Nephron progenitor cell (in vitro differentiated cells): ENCODE measurements at regions not wholly inside any gene's neighbourhood (a gene's known extent, or its start where the extent isn't known, plus 50 kb on each side); places are given as distances from the start of the nearest gene placed in this dataset.
"Not testable (repeated sequence)": the region's sequence is repeated elsewhere in the genome, so short reads cannot be mapped to it uniquely, and the experiment has no call there.

Experiments used
- DNase-seq: peaks from one replicate; pipeline ENCODE4 v3.0.0; 2021
- H3K27ac Mint-ChIP-seq: 2 replicates; pipeline ENCODE4 v1.8.0; 2021; ENCODE audit warnings: mild to moderate bottlenecking, moderate library complexity, mixed read lengths
- H3K27me3 Mint-ChIP-seq: 2 replicates; pipeline ENCODE4 v1.8.0; 2021; ENCODE audit warnings: mild to moderate bottlenecking, low read depth, mixed read lengths; ENCODE audit not compliant: poor library complexity
- H3K36me3 Mint-ChIP-seq: 2 replicates; pipeline ENCODE4 v1.8.0; 2021; ENCODE audit warnings: low read depth, mixed read lengths
- H3K4me1 Mint-ChIP-seq: 2 replicates; pipeline ENCODE4 v1.8.0; 2021; ENCODE audit warnings: mixed read lengths
- H3K4me3 Mint-ChIP-seq: 2 replicates; pipeline ENCODE4 v1.8.0; 2021; ENCODE audit warnings: mild to moderate bottlenecking, moderate library complexity, mixed read lengths
- H3K9me3 Mint-ChIP-seq: 2 replicates; pipeline ENCODE4 v1.8.0; 2021; ENCODE audit warnings: mild to moderate bottlenecking, moderate library complexity, mixed read lengths
- CTCF ChIP-seq: fragments of 200-600 bp; sonication (generic); IDR thresholded peaks from 2 replicates; pipeline ENCODE4 v1.5.0; 2021; ENCODE audit warnings: antibody characterized with exemption

GRCh38 chr21:23574932-23575331 is 2032.3 kb downstream of the MRPL39 start:
- Mint-ChIP-seq H3K27me3 (no peaks in the 10 kb centered on the region), H3K27ac (no peak overlapping the region), H3K4me1 (no peaks in the 10 kb centered on the region), H3K4me3 (no peak overlapping the region), H3K36me3 (no peaks in the 10 kb centered on the region), H3K9me3 (peaks cover under 1% of the 10 kb centered on the region)
- no peak for TF ChIP-seq CTCF
- no peak for DNase-seq

DNA sequence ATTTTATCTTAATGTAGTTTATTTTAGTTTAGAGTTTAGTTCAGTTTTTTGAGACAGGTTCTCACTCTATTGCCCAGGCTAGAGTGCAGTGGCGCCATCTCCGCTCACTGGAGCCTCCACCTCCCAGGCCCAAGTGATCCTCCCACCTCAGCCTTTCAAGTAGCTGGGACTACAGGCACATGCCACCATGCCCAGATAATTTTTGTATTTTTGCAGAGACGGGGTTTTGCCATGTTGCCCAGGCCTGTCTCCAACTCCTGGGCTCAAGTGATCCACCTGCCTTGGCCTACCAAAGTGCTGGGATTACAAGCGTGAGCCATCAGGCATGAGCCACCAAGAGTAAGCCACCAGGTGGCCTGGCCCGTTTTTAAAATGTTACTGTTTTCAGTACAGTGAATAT is 2058.4 kb downstream of the MRPL39 start:
- H3K4me3 Mint-ChIP-seq, H3K27ac Mint-ChIP-seq: not testable (repeated sequence)

GRCh38 chr21:23543333-23543732 is 2063.9 kb downstream of the MRPL39 start:
- no peak for DNase-seq
- H3K4me3 Mint-ChIP-seq: no peak overlapping the region

More for the DNA sequence above, 2058.4 kb downstream of the MRPL39 start:
- not testable (repeated sequence) for DNase-seq, H3K4me1 Mint-ChIP-seq, H3K36me3 Mint-ChIP-seq, H3K27me3 Mint-ChIP-seq, H3K9me3 Mint-ChIP-seq

GRCh38 chr21:23542097-23542496 is 2065.2 kb downstream of the MRPL39 start:
- no peak for DNase-seq
- TF ChIP-seq CTCF: no peak
- H3K27me3 Mint-ChIP-seq: no peaks in the 10 kb centered on the region
- H3K9me3 Mint-ChIP-seq: peaks cover 6% of the 10 kb centered on the region
- no peaks in the 10 kb centered on the region for H3K36me3 Mint-ChIP-seq
- H3K4me3 Mint-ChIP-seq: no peak overlapping the region
- H3K4me1 Mint-ChIP-seq: no peaks in the 10 kb centered on the region
- H3K27ac Mint-ChIP-seq: no peak overlapping the region

More at GRCh38 chr21:23543333-23543732, 2063.9 kb downstream of the MRPL39 start:
- Mint-ChIP-seq H3K27ac (no peak overlapping the region), H3K27me3 (no peaks in the 10 kb centered on the region), H3K9me3 (peaks cover 6% of the 10 kb centered on the region), H3K36me3 (no peaks in the 10 kb centered on the region), H3K4me1 (no peaks in the 10 kb centered on the region)
- TF ChIP-seq CTCF: no peak

DNA sequence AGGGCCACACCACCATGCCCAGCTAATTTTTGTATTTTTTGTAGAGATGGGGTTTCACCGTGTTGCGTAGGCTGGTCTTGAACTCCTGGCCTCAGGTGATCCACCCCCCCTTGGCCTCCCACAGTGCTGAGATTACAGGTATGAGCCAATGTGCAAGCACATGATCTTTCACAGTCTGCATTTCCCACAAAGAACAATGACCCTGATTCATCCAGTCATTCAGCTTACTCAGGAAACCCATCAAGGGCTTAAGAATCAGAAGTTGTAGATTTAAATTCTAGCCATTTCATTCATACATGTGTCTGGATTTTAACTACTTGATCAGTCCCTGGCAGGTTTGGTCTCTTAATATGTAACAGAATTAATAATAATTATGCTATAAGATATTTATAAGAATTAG is 2065.7 kb downstream of the MRPL39 start:
- Mint-ChIP-seq H3K4me3 (no peak overlapping the region), H3K27ac (no peak overlapping the region), H3K36me3 (no peaks in the 10 kb centered on the region), H3K4me1 (no peaks in the 10 kb centered on the region), H3K9me3 (peaks cover 6% of the 10 kb centered on the region), H3K27me3 (no peaks in the 10 kb centered on the region)
- TF ChIP-seq CTCF: no peak
- DNase-seq: no peak

DNA sequence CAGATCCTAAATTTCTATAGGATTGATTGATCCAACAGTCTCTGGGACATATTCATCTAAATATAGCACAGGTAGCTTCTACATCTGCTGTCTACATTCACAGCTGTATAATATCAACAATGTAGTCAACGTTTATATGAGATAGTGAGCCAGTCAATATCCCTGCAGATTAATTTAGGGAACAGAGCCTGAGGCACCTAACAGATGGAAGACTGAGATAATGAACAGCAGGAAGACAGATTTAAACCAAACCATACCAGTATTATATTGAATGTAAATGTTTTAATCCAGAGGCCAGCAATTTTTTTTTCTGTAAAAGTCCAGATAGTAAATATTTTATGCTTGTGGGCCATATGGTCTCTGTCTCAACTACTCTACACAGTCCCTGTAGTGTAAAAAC is 2072.4 kb downstream of the MRPL39 start:
- Mint-ChIP-seq H3K27ac (no peak overlapping the region), H3K4me3 (no peak overlapping the region), H3K4me1 (no peaks in the 10 kb centered on the region), H3K27me3 (no peaks in the 10 kb centered on the region), H3K9me3 (peaks cover 13% of the 10 kb centered on the region), H3K36me3 (no peaks in the 10 kb centered on the region)
- TF ChIP-seq CTCF: no peak
- no peak for DNase-seq
